ENCODE measurements at regions not wholly inside any gene's neighbourhood (a gene's known extent, or its start where the extent isn't known, plus 50 kb on each side); places are given as distances from the start of the nearest gene placed in this dataset.
"Not testable (repeated sequence)": the region's sequence is repeated elsewhere in the genome, so short reads cannot be mapped to it uniquely, and the experiment has no call there.

DNA sequence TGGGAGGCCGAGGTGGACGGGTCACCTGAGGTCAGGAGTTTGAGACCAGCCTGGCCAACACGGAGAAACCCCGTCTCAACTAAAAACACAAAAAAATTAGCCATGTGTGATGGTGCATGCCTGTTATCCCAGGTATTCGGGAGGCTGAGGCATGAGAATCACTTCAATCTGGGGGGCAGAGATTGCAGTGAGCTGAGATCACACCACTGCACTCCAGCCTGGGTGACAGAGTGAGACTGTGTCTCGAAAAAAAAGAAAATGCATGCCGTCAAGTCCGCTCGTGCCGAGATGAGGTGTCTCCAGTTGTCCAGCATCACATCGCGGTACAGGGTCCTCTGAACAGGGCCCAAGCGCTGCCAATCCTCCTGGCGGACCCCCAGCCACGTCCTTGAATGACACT is 71.2 kb upstream of the GOLGA6L6 start:
- not testable (repeated sequence) for TF ChIP-seq MAX (IDR thresholded peaks at IDR 0.05; ENCODE audit: low read depth, low read length); POLR2A (IDR thresholded peaks at IDR 0.05; ENCODE audit: extremely low read depth, insufficient read length)
- TF ChIP-seq, protein P1, sequence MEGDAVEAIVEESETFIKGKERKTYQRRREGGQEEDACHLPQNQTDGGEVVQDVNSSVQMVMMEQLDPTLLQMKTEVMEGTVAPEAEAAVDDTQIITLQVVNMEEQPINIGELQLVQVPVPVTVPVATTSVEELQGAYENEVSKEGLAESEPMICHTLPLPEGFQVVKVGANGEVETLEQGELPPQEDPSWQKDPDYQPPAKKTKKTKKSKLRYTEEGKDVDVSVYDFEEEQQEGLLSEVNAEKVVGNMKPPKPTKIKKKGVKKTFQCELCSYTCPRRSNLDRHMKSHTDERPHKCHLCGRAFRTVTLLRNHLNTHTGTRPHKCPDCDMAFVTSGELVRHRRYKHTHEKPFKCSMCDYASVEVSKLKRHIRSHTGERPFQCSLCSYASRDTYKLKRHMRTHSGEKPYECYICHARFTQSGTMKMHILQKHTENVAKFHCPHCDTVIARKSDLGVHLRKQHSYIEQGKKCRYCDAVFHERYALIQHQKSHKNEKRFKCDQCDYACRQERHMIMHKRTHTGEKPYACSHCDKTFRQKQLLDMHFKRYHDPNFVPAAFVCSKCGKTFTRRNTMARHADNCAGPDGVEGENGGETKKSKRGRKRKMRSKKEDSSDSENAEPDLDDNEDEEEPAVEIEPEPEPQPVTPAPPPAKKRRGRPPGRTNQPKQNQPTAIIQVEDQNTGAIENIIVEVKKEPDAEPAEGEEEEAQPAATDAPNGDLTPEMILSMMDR (IDR thresholded peaks at IDR 0.05; ENCODE audit: low read depth, low read length): not testable (repeated sequence)

Data from NB4 (cell line).